K562 (cell line): ENCODE measurements at regions not wholly inside any gene's neighbourhood (a gene's known extent, or its start where the extent isn't known, plus 50 kb on each side); places are given as distances from the start of the nearest gene placed in this dataset.

Experiments used
- ATAC-seq: fragments of 200-7000 bp; cut with Tn5 transposase; 3 replicates; pipeline ENCODE4 v1.9.1; 2020; ENCODE audit warnings: moderate library complexity
- BruUV-seq: library from RNA; stranded (reverse); fragments of 400-500 nt; replicated peaks from 2 replicates; lab custom pipeline; 2021; lab: Mats Ljungman, UMichigan
- CTCF ChIA-PET: fragments of 300-600 bp; formaldehyde crosslinking; extraction: SDS; loops from one replicate; lab custom pipeline; 2021; ENCODE audit warnings: low intra/inter-chr PET ratio; lab: Yijun Ruan, JAX
- POLR2A ChIA-PET: fragments of 300-600, 350-650 bp; sonication (Branson Sonifier 250); formaldehyde crosslinking; extraction: SDS; loops from one replicate; lab custom pipeline; 2021; ENCODE audit warnings: antibody characterized with exemption, inconsistent platforms; lab: Yijun Ruan, JAX
- DNase-seq, 4 experiments: peaks; one replicate each; pipeline versions ENCODE4 v3.0.0 to v3.0.0-alpha.2; 2011 to 2018; ENCODE audit warnings: low spot score in 3 of 4, mixed read lengths in 3 of 4; ENCODE audit errors: extremely low read depth in 1 of 4
- FAIRE-seq: peaks from 2 replicates; lab custom pipeline; 2011; peaks lifted over from hg19 to GRCh38; lab: Jason Lieb, UNC
- H2AFZ ChIP-seq: 2 replicates; pipeline ENCODE4 v1.6.0; 2011; ENCODE audit warnings: low read depth, low read length, control low read depth, inconsistent platforms
- H3K27ac ChIP-seq: fragments of 200-600 bp; 3 replicates; pipeline ENCODE4 v1.8.0; 2011; ENCODE audit warnings: low read depth, mild to moderate bottlenecking, control low read depth, inconsistent platforms, low read length, moderate library complexity, mixed read lengths; ENCODE audit errors: extremely low read depth
- H3K27me3 ChIP-seq, 2 experiments: fragments of 300-600 bp in 1 of 2; 2 replicates in 1 of 2; 3 replicates in 1 of 2; pipeline versions ENCODE4 v1.6.0 to v1.8.0; 2011; ENCODE audit warnings: inconsistent platforms in 2 of 2, low read length in 2 of 2, mild to moderate bottlenecking in 1 of 2, mixed read lengths in 1 of 2, moderate library complexity in 1 of 2; ENCODE audit not compliant: control insufficient read depth in 2 of 2, insufficient read depth in 2 of 2
- H3K36me3 ChIP-seq: fragments of 300-600 bp; 3 replicates; pipeline ENCODE4 v1.8.0; 2011; ENCODE audit warnings: mild to moderate bottlenecking, low read length, inconsistent platforms; ENCODE audit not compliant: control insufficient read depth, insufficient read depth
- H3K4me1 ChIP-seq, 2 experiments: fragments of 200-600 bp in 1 of 2; replicated peaks in 1 of 2; 2 replicates in 1 of 2; 3 replicates in 1 of 2; pipeline versions ENCODE4 v1.5.1 to v1.8.0; 2011; ENCODE audit warnings: inconsistent platforms in 2 of 2, low read length in 2 of 2, mild to moderate bottlenecking in 1 of 2, mixed read lengths in 1 of 2, moderate library complexity in 1 of 2; ENCODE audit not compliant: control insufficient read depth in 2 of 2, insufficient read depth in 2 of 2
- H3K4me2 ChIP-seq: 2 replicates; pipeline ENCODE4 v1.6.1; 2011; ENCODE audit warnings: low read length, control low read depth, inconsistent platforms, mixed read lengths; ENCODE audit not compliant: insufficient read depth
- H3K4me3 ChIP-seq: fragments of 200-600 bp; sonication (generic), shearing (Covaris generic); 2 replicates; pipeline ENCODE4 v1.5.1; 2016; ENCODE audit warnings: control low read depth, inconsistent platforms
- H3K79me2 ChIP-seq: fragments of 200-600 bp; 3 replicates; pipeline ENCODE4 v1.8.0; 2011; ENCODE audit warnings: low read length, inconsistent platforms; ENCODE audit not compliant: control insufficient read depth, insufficient read depth
- H3K9ac ChIP-seq, 2 experiments: 2 replicates each; pipeline versions ENCODE4 v1.6.0 to v1.6.1; 2011; ENCODE audit warnings: low read depth in 2 of 2, low read length in 2 of 2, control low read depth in 1 of 2, inconsistent platforms in 1 of 2, mild to moderate bottlenecking in 1 of 2, mixed read lengths in 1 of 2; ENCODE audit not compliant: insufficient read depth in 1 of 2
- H3K9me1 ChIP-seq: one replicate; pipeline ENCODE4 v1.6.0; 2011; ENCODE audit warnings: inconsistent platforms, mild to moderate bottlenecking, low read length, moderate library complexity; ENCODE audit not compliant: control insufficient read depth, insufficient read depth
- H3K9me3 ChIP-seq: replicated peaks from 2 replicates; pipeline ENCODE4 v1.5.1; 2011; ENCODE audit warnings: low read depth, low read length, inconsistent platforms; ENCODE audit not compliant: control insufficient read depth, insufficient read depth
- H4K20me1 ChIP-seq: replicated peaks from 2 replicates; pipeline ENCODE4 v1.6.1; 2011; ENCODE audit warnings: low read length, inconsistent platforms, mixed read lengths; ENCODE audit not compliant: control insufficient read depth, insufficient read depth
- ATF1 ChIP-seq, 2 experiments: fragments of 450-650 bp in 1 of 2; IDR thresholded peaks; 2 replicates each; pipeline ENCODE4 v1.6.1; 2016; ENCODE audit warnings: missing compliant biosample characterization in 1 of 2, missing genetic modification characterization in 1 of 2
- C11orf30 ChIP-seq: fragments of 450-650 bp; IDR thresholded peaks from 2 replicates; pipeline ENCODE4 v1.6.1; 2016; ENCODE audit warnings: low read depth, mild to moderate bottlenecking
- CHCHD3 ChIP-seq: fragments of 250-450 bp; sonication (Bioruptor Pico); IDR thresholded peaks from 2 replicates; pipeline ENCODE4 v2.1.2; 2022; ENCODE audit warnings: mild to moderate bottlenecking
- MAFF ChIP-seq: IDR thresholded peaks from 2 replicates; pipeline ENCODE4 v1.6.1; 2012; ENCODE audit warnings: low read length, improper control_type of control experiment
- MAFG ChIP-seq: fragments of 450-650 bp; conservative IDR thresholded peaks from 2 replicates; pipeline ENCODE4 v1.6.1; 2016; ENCODE audit warnings: missing genetic modification characterization, missing compliant biosample characterization
- MAFK ChIP-seq: IDR thresholded peaks from 2 replicates; pipeline ENCODE4 v1.6.1; 2011; ENCODE audit warnings: low read length, improper control_type of control experiment
- PML ChIP-seq: IDR thresholded peaks from 2 replicates; pipeline ENCODE4 v1.6.1; 2012; ENCODE audit warnings: low read length, inconsistent platforms
- TGIF2 ChIP-seq: sonication (generic); formaldehyde crosslinking; IDR thresholded peaks from 2 replicates; pipeline ENCODE4 v1.8.1; 2022; ENCODE audit warnings: mild to moderate bottlenecking, missing genetic modification reagents, moderate library complexity
- ZNF316 ChIP-seq: fragments of 450-650 bp; IDR thresholded peaks from 2 replicates; pipeline ENCODE4 v1.6.1; 2016
- ZNF395 ChIP-seq: fragments of 200-800 bp; sonication (Bioruptor generic); IDR thresholded peaks from 2 replicates; pipeline ENCODE4 v1.6.1; 2017; ENCODE audit warnings: missing genetic modification characterization, missing compliant biosample characterization
- ZNF695 ChIP-seq: fragments of 450-650 bp; formaldehyde crosslinking; IDR thresholded peaks from 2 replicates; pipeline ENCODE4 v1.4.0; 2020; ENCODE audit warnings: mild to moderate bottlenecking, moderate library complexity
- WGBS: fragments of 100-300 bp; shearing (Covaris generic); methylation state at CpG from one replicate; pipeline ENCODE4 v1.1.6; 2016; ENCODE audit warnings: low coverage, mixed read lengths; ENCODE audit not compliant: insufficient coverage; ENCODE audit errors: missing lambda C conversion rate; 5-methylcytosine and 5-hydroxymethylcytosine counted together
- in situ Hi-C: fragments of 300-500 bp; cut with MboI; formaldehyde crosslinking; loops from 4 replicates; pipeline ENCODE4 v1.15.0; 2018; ENCODE audit warnings: inconsistent platforms, mixed read lengths
- intact Hi-C: fragments of 100-400 bp; cut with micrococcal nuclease; formaldehyde crosslinking; loops from 2 replicates; pipeline ENCODE4 v1.14.2; 2022

DNA sequence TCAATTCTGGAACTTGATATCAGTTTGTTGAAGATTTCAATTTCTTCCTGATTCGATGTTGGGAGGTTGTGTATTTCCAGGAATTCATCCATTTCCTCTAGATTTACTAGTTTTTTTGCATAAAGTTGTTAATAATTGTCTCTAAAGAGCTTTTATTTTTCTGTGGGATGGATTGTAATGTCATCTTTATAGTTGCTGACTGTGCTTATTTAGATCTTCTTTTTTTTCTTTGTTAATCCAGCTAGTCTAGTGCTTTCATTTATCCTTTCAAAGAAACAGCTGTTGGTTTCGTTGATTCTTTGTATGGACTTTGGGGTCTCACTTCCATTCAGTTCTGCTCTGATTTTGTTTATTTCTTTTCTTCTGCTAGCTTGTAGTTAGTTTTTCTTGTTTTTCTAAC is 302.0 kb upstream of the DMAC1 start:
- H3K27ac ChIP-seq, result no peak overlapping the region
- no peaks in the 10 kb centered on the region for H3K36me3 ChIP-seq
- no peak overlapping the region for H3K9ac ChIP-seq
- no peak for TF ChIP-seq ZNF695 (CRISPR knock-in tag)
- peak; percentile 8; the same call in 1 of the 2 replicates for TF ChIP-seq C11orf30
- peak; percentile 26; the same call in 1 of the 2 replicates for TF ChIP-seq MAFG (tag)
- no peak for TF ChIP-seq PML
- TF ChIP-seq ATF1 (CRISPR knock-in tag; IDR thresholded peaks at IDR 0.05), result no peak
- no peak for TF ChIP-seq ATF1 (tag; IDR thresholded peaks at IDR 0.05)
- no peak for TF ChIP-seq ZNF395 (CRISPR knock-in tag)
- peak; percentile 70 for TF ChIP-seq ZNF316
- TF ChIP-seq MAFK, result peak; percentile 21; the same call in 1 of the 2 replicates
- peak; percentile 23; the same call in 1 of the 2 replicates for TF ChIP-seq MAFF
- TF ChIP-seq CHCHD3 (CRISPR knock-in tag), result no peak
- TF ChIP-seq TGIF2 (CRISPR knock-in tag), result no peak
- ChIA-PET POLR2A (no interaction called here), CTCF (no interaction called here)
- no peak overlapping the region for H3K4me2 ChIP-seq
- in situ Hi-C loops (no loop called here), intact Hi-C loops (no loop called here)
- H3K79me2 ChIP-seq, result no peaks in the 10 kb centered on the region
- H3K4me1 ChIP-seq, result no peaks in the 10 kb centered on the region
- ATAC-seq (no peak), DNase-seq (no peak), FAIRE-seq (no peak)
- H3K9me3 ChIP-seq, result no peaks in the 10 kb centered on the region
- H3K4me3 ChIP-seq, result no peak overlapping the region
- no peaks in the 10 kb centered on the region for H3K27me3 ChIP-seq
- no peak overlapping the region for H2AFZ ChIP-seq
- WGBS, result 0% methylated on average over 2 of the region's 2 CpGs
- H3K9me1 ChIP-seq, result no peaks in the 10 kb centered on the region
- BruUV-seq, result no TSS peak
- H4K20me1 ChIP-seq, result no peaks in the 10 kb centered on the region
